B cell (primary cell): ENCODE measurements at regions not wholly inside any gene's neighbourhood (a gene's known extent, or its start where the extent isn't known, plus 50 kb on each side); places are given as distances from the start of the nearest gene placed in this dataset.

Source experiments
- ATAC-seq: fragments of 200-7000 bp; cut with Tn5 transposase; one replicate; pipeline ENCODE4 v1.10.0; 2021; ENCODE audit warnings: low read depth, mild to moderate bottlenecking, moderate number of reproducible peaks, moderate library complexity
- CTCF ChIA-PET: fragments of 350-600 bp; sonication (Branson Sonifier 250); formaldehyde crosslinking; loops from one replicate; lab custom pipeline; 2021; ENCODE audit warnings: antibody characterized with exemption, inconsistent platforms; lab: Charles Lee
- POLR2A ChIA-PET: fragments of 350-600 bp; sonication (Branson Sonifier 250); formaldehyde crosslinking; loops from one replicate; lab custom pipeline; 2021; ENCODE audit warnings: antibody characterized with exemption; lab: Charles Lee
- DNase-seq: peaks from one replicate; pipeline ENCODE4 v3.0.0; 2013
- H2AFZ ChIP-seq: 2 replicates; pipeline ENCODE4 v1.6.1; 2012; ENCODE audit warnings: mild to moderate bottlenecking, low read depth, low read length; ENCODE audit not compliant: insufficient read depth, poor library complexity, severe bottlenecking
- H3K27ac ChIP-seq, 2 donors: 1 replicate in 1 of 2; 2 replicates in 1 of 2; pipeline ENCODE4 v1.5.1; 2012 to 2013; ENCODE audit warnings: low read length in 2 of 2, mild to moderate bottlenecking in 2 of 2, moderate library complexity in 1 of 2
- H3K27me3 ChIP-seq, 4 experiments: fragments of 200-600 bp in 1 of 4; sonication (generic) in 1 of 4; replicated peaks in 1 of 4; 1 replicate in 2 of 4; 2 replicates in 2 of 4; pipeline versions ENCODE4 v1.6.1 to v1.7.0; 2013 to 2016; ENCODE audit warnings: low read length in 3 of 4, mild to moderate bottlenecking in 2 of 4, mixed read lengths in 1 of 4, moderate library complexity in 1 of 4; ENCODE audit not compliant: insufficient read depth in 4 of 4, control insufficient read depth in 3 of 4; ENCODE audit errors: control extremely low read depth in 1 of 4
- H3K36me3 ChIP-seq, 2 experiments: replicated peaks in 1 of 2; 1 replicate in 1 of 2; 2 replicates in 1 of 2; pipeline versions ENCODE4 v1.6.1 to v1.7.1; 2013; ENCODE audit warnings: low read length in 1 of 2; ENCODE audit not compliant: insufficient read depth in 2 of 2, control insufficient read depth in 1 of 2; ENCODE audit errors: control extremely low read depth in 1 of 2, extremely low read depth in 1 of 2
- H3K4me1 ChIP-seq, 2 donors: fragments of 200-600 bp in 1 of 2; sonication (generic) in 1 of 2; 1 replicate in 1 of 2; 2 replicates in 1 of 2; pipeline versions ENCODE4 v1.5.1 to v1.6.1; 2013 to 2017; ENCODE audit warnings: low read length in 2 of 2; ENCODE audit not compliant: control insufficient read depth in 2 of 2, insufficient read depth in 2 of 2
- H3K4me2 ChIP-seq: replicated peaks from 2 replicates; pipeline ENCODE3; 2012; ENCODE audit warnings: mild to moderate bottlenecking, low read depth, low read length; ENCODE audit not compliant: poor library complexity, severe bottlenecking
- H3K4me3 ChIP-seq, 5 experiments: fragments of 200-600 bp in 1 of 5; sonication (generic) in 1 of 5; 1 replicate in 3 of 5; 2 replicates in 2 of 5; pipeline versions ENCODE4 v1.5.1 to v1.7.0; 2011 to 2016; ENCODE audit warnings: low read length in 4 of 5, mild to moderate bottlenecking in 4 of 5, low read depth in 2 of 5, control low read depth in 1 of 5, moderate library complexity in 1 of 5; ENCODE audit not compliant: insufficient read depth in 1 of 5; ENCODE audit errors: control extremely low read depth in 1 of 5, extremely low read depth in 1 of 5
- H3K79me2 ChIP-seq: fragments of 200-600 bp; sonication (generic); one replicate; pipeline ENCODE4 v1.6.0; 2016; ENCODE audit warnings: low read length; ENCODE audit not compliant: control insufficient read depth, insufficient read depth
- H3K9ac ChIP-seq: fragments of 200-600 bp; sonication (generic); 2 replicates; pipeline ENCODE4 v1.6.1; 2017; ENCODE audit warnings: mild to moderate bottlenecking, low read length, moderate library complexity
- H3K9me3 ChIP-seq, 3 donors: one replicate each; pipeline versions ENCODE4 v1.6.1 to v1.7.1; 2013; ENCODE audit warnings: low read length in 2 of 3; ENCODE audit not compliant: control insufficient read depth in 2 of 3, insufficient read depth in 1 of 3; ENCODE audit errors: control extremely low read depth in 1 of 3
- H4K20me1 ChIP-seq: 2 replicates; pipeline ENCODE4 v1.6.0; 2012; ENCODE audit warnings: mild to moderate bottlenecking, low read length; ENCODE audit not compliant: insufficient read depth, control insufficient read depth, poor library complexity, severe bottlenecking
- H3K27ac Mint-ChIP-seq: one replicate; pipeline ENCODE4 v1.8.0; 2021; ENCODE audit warnings: mixed read lengths
- H3K27me3 Mint-ChIP-seq: one replicate; pipeline ENCODE4 v1.8.0; 2021; ENCODE audit warnings: mixed read lengths
- H3K4me1 Mint-ChIP-seq: one replicate; pipeline ENCODE4 v1.8.0; 2021; ENCODE audit warnings: mixed read lengths
- H3K4me3 Mint-ChIP-seq: one replicate; pipeline ENCODE4 v1.8.0; 2021; ENCODE audit warnings: mixed read lengths
- H3K9me3 Mint-ChIP-seq: one replicate; pipeline ENCODE4 v1.8.0; 2022; ENCODE audit warnings: mixed read lengths; ENCODE audit not compliant: insufficient read depth
- CTCF ChIP-seq: fragments of 200-600 bp; IDR thresholded peaks from one replicate; pipeline ENCODE4 v1.8.0; 2022; ENCODE audit warnings: antibody characterized with exemption, mild to moderate bottlenecking
- EZH2 ChIP-seq: IDR thresholded peaks from 2 replicates; pipeline ENCODE4 v1.6.1; 2012; ENCODE audit warnings: borderline replicate concordance, low read depth, mild to moderate bottlenecking, moderate library complexity, low read length; ENCODE audit not compliant: insufficient read depth, poor library complexity, severe bottlenecking
- WGBS: methylation state at CpG from one replicate; pipeline ENCODE4 v1.1.5; 2013; ENCODE audit warnings: missing lambda C conversion rate; ENCODE audit not compliant: insufficient coverage; 5-methylcytosine and 5-hydroxymethylcytosine counted together
- intact Hi-C: fragments of 100-400 bp; cut with micrococcal nuclease; formaldehyde crosslinking; loops from one replicate; pipeline ENCODE4 v1.10.0; 2022

- no peak overlapping the region for H3K4me3 Mint-ChIP-seq
- H3K36me3 ChIP-seq, result no peaks in the 10 kb centered on the region
These were observed 153.5 kb downstream of the RBFOX3 start for GRCh38 chr17:79457376-79457775.

GRCh38 chr17:79455636-79456035, 155.2 kb downstream of the RBFOX3 start:
- H3K27ac Mint-ChIP-seq, result no peak overlapping the region
- ATAC-seq, result no peak
- CTCF ChIA-PET, result no interaction called here

More at GRCh38 chr17:79457376-79457775, 153.5 kb downstream of the RBFOX3 start:
- WGBS, result 86% methylated on average over 16 of the region's 17 CpGs
- no peak for ATAC-seq
- H3K9me3 Mint-ChIP-seq, result no peaks in the 10 kb centered on the region
- H3K4me1 Mint-ChIP-seq, result no peaks in the 10 kb centered on the region
- no peak for DNase-seq
- no peaks in the 10 kb centered on the region for H3K9me3 ChIP-seq
- no peak overlapping the region for H3K9ac ChIP-seq
- no peaks in the 10 kb centered on the region for H3K79me2 ChIP-seq
- intact Hi-C loops, result no loop called here
- no peaks in the 10 kb centered on the region for H4K20me1 ChIP-seq
- H3K4me3 ChIP-seq, result no peak overlapping the region
- H2AFZ ChIP-seq, result no peak overlapping the region
- H3K27me3 Mint-ChIP-seq, result peaks cover 29% of the 10 kb centered on the region
- ChIA-PET CTCF (no interaction called here), POLR2A (no interaction called here)
- H3K27ac Mint-ChIP-seq, result no peak overlapping the region
- H3K27ac ChIP-seq, result no peak overlapping the region
- H3K4me2 ChIP-seq, result no peak overlapping the region
- no peaks in the 10 kb centered on the region for H3K4me1 ChIP-seq
- no peaks in the 10 kb centered on the region for H3K27me3 ChIP-seq
- no peak for TF ChIP-seq CTCF
- TF ChIP-seq EZH2, result no peak

More at GRCh38 chr17:79455636-79456035, 155.2 kb downstream of the RBFOX3 start:
- no peak overlapping the region for H3K27ac ChIP-seq
- H3K9ac ChIP-seq, result no peak overlapping the region
- no peaks in the 10 kb centered on the region for H3K9me3 ChIP-seq
- Mint-ChIP-seq H3K9me3 (no peaks in the 10 kb centered on the region), H3K27me3 (peaks cover 32% of the 10 kb centered on the region), H3K4me1 (no peaks in the 10 kb centered on the region), H3K4me3 (no peak overlapping the region)
- no peak for TF ChIP-seq EZH2
- TF ChIP-seq CTCF, result no peak
- DNase-seq, result no peak
- H3K27me3 ChIP-seq, result no peaks in the 10 kb centered on the region
- H3K4me2 ChIP-seq, result no peak overlapping the region
- H4K20me1 ChIP-seq, result no peaks in the 10 kb centered on the region
- H3K4me3 ChIP-seq, result no peak overlapping the region
- H3K4me1 ChIP-seq, result no peaks in the 10 kb centered on the region
- no peaks in the 10 kb centered on the region for H3K79me2 ChIP-seq
- WGBS, result 94% methylated on average over 11 of the region's 11 CpGs
- intact Hi-C loops, result no loop called here
- H3K36me3 ChIP-seq, result no peaks in the 10 kb centered on the region
- H2AFZ ChIP-seq, result no peak overlapping the region
- POLR2A ChIA-PET, result no interaction called here
